CD1c-positive myeloid dendritic cell (primary cell): ENCODE measurements at regions not wholly inside any gene's neighbourhood (a gene's known extent, or its start where the extent isn't known, plus 50 kb on each side); places are given as distances from the start of the nearest gene placed in this dataset.

Source experiments
- DNase-seq: peaks from one replicate; pipeline ENCODE4 v3.0.0-alpha.2; 2016; ENCODE audit errors: extremely low spot score

- no peak for DNase-seq
Measured at GRCh38 chr10:111131168-111131799, 54.5 kb downstream of the ADRA2A start.

- no peak for DNase-seq
Measured at GRCh38 chr10:111137007-111137406, 60.2 kb downstream of the ADRA2A start.

- DNase-seq = no peak
Measured at GRCh38 chr10:111137587-111137986, 60.8 kb downstream of the ADRA2A start.

- DNase-seq = no peak
Measured at GRCh38 chr10:111138544-111138943, 61.7 kb downstream of the ADRA2A start.

GRCh38 chr10:111139567-111139966 lies 62.7 kb downstream of the ADRA2A start:
- no peak for DNase-seq

GRCh38 chr10:111142092-111142768 lies 65.4 kb downstream of the ADRA2A start:
- no peak for DNase-seq

- no peak for DNase-seq
Measured at GRCh38 chr10:111146025-111146640, 69.3 kb downstream of the ADRA2A start.

GRCh38 chr10:111148025-111148424 lies 71.2 kb downstream of the ADRA2A start:
- DNase-seq = no peak

GRCh38 chr10:111148440-111148839 lies 71.6 kb downstream of the ADRA2A start:
- DNase-seq = no peak

GRCh38 chr10:111150691-111151090 lies 73.9 kb downstream of the ADRA2A start:
- no peak for DNase-seq

GRCh38 chr10:111151595-111152307 lies 74.9 kb downstream of the ADRA2A start:
- no peak for DNase-seq

GRCh38 chr10:111156754-111157153 lies 79.9 kb downstream of the ADRA2A start:
- DNase-seq = no peak

- no peak for DNase-seq
Measured at GRCh38 chr10:111158595-111158994, 81.8 kb downstream of the ADRA2A start.

- no peak for DNase-seq
Measured at GRCh38 chr10:111161109-111161874, 84.5 kb downstream of the ADRA2A start.

- no peak for DNase-seq
Measured at GRCh38 chr10:111171183-111171582, 94.4 kb downstream of the ADRA2A start.

GRCh38 chr10:111175787-111176186 lies 99.0 kb downstream of the ADRA2A start:
- DNase-seq = no peak

- DNase-seq = no peak
Measured at GRCh38 chr10:111177379-111177778, 100.5 kb downstream of the ADRA2A start.

- no peak for DNase-seq
Measured at GRCh38 chr10:111179514-111179913, 102.7 kb downstream of the ADRA2A start.

- no peak for DNase-seq
Measured at GRCh38 chr10:111186358-111186757, 109.5 kb downstream of the ADRA2A start.

- no peak for DNase-seq
Measured at GRCh38 chr10:111187096-111187495, 110.3 kb downstream of the ADRA2A start.

GRCh38 chr10:111199587-111199986 lies 122.8 kb downstream of the ADRA2A start:
- no peak for DNase-seq
